ENCODE measurements at regions not wholly inside any gene's neighbourhood (a gene's known extent, or its start where the extent isn't known, plus 50 kb on each side); places are given as distances from the start of the nearest gene placed in this dataset.
A peak's percentile ranks its signal among the peaks of the same experiment; 100 is the strongest.

DNA sequence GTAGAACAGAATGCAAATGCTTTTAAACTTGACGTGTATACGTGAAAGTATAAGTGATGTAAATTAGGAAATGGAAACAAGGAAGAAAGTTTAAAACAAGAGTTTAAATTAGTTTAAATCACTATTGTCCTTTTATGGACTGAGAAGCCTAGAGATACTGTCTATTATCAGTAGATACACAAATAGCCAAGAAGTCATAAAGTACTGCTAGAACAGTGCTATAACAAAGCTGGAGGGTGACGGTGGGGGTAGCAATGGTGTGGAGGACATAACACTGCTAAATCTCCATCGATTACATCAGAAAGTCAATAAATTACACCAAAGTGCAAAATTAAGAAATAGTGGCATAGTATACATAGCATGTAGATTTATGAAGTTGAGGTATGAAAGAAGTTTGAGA lies 50.1 kb upstream of the CAV2 start:
- no peaks in the 10 kb centered on the region for H3K36me3 ChIP-seq (ENCODE audit: control insufficient read depth in 5 of 5, insufficient read depth in 5 of 5, low read length in 5 of 5)
- no peak overlapping the region for H3K9ac ChIP-seq (ENCODE audit: low read length in 5 of 5)
- H3K27me3 ChIP-seq (ENCODE audit: control insufficient read depth in 5 of 5, insufficient read depth in 4 of 5, low read length in 5 of 5) = no peaks in the 10 kb centered on the region
- H3K9me3 ChIP-seq (ENCODE audit: control insufficient read depth in 5 of 5, low read length in 5 of 5) = no peaks in the 10 kb centered on the region
- peaks cover 0 to 18% (median 3%) of the 10 kb centered on the region in 5 donors for H3K4me1 ChIP-seq (ENCODE audit: control insufficient read depth in 5 of 5, insufficient read depth in 5 of 5, low read length in 5 of 5)
- H3K4me3 ChIP-seq (ENCODE audit: low read depth in 1 of 5, low read length in 5 of 5) = no peak overlapping the region
- peak overlapping the region; percentile 71 for H3K27ac ChIP-seq (ENCODE audit: low read depth, low read length)

Data from subcutaneous abdominal adipose tissue (tissue), 5 donors.